Stimulated activated CD4-positive, alpha-beta T cell treated with anti-CD3 and anti-CD28 coated beads, Interleukin-1b, Interleukin-23, amount 100 ng/mL, for 4 hours (primary cell): ENCODE measurements at regions not wholly inside any gene's neighbourhood (a gene's known extent, or its start where the extent isn't known, plus 50 kb on each side); places are given as distances from the start of the nearest gene placed in this dataset.

ENCODE experiments used
- DNase-seq, 2 donors: peaks; one replicate each; pipeline ENCODE4 v3.0.0-alpha.2; 2020; ENCODE audit warnings: low read depth in 2 of 2

DNA sequence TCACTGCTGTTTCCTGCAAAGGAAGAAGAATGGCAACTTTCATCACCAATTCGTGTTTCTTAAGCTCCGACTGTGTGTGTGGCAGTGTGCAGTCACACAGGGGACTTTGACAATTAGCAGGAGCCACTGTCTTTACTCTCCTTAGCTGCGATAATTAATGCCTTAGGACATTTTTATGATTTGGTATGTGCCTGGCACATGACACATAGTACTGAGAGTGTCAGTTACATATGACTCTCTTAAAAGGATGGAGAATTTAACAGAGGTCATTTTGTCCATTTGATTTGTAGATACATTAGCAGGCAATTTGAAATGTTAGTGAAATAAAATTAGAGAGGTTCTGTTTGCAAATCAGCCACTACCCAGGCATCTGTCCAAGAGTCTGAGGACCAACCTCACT lies 128.9 kb upstream of the VEPH1 start:
- no peak for DNase-seq

DNA sequence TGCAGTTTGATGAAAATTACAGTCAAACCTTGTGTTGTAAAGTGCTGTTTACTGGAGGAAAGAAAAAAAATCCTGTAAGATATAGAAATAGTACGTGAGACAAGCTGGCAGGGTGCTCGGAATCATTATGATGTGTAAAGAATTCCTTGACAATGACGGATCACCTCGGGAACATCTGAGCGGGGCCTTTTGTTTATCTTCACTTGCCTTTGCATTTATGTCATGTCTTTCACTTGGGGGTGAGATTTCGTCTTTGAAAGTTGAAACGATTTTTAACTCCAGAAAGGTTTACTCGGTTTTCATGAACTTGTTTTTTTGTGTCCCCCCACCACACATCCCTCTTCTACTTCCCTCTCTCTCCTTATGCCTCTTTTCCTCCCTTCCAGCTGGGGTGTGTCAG lies 128.3 kb upstream of the VEPH1 start:
- no peak for DNase-seq

DNA sequence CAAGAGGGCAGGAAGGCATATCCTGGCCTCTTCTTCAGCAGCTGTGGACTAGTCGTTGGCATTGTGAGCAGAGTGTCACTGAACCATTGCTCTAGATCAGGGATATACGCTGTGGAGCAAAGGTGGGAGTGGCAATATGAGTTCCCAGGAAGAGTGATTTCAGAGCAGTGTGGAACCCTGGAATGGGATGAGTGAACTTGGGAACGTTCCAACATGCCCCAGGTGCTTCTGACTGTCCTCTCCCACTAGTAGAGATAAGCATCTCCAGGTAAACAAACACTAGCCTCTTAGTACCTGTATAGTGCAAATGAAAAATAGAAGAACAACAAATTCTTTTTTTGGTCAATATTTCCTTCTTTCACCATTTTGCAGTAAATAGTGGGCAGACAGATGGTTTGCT lies 123.6 kb upstream of the VEPH1 start:
- DNase-seq: no peak

DNA sequence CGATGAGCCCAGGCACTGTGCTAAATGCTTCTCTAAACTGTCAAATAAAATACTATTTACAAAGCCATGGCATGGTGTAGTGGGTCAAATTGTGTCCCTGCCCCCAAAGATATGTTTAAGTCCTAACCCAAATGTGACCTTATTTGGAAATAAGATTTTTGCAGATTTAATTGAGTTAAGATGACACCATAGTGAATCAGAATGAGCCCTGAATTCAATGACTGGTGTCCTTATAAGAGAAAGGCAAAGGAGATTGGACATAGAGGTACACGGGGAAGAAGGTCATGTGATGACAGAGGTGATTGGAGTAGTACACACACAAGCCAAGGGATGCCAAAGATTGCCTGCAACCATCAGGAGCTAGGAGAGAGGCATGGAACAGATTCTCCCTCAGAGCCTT lies 121.6 kb upstream of the VEPH1 start:
- no peak for DNase-seq

GRCh38 chr3:157618886-157619285 lies 115.7 kb upstream of the VEPH1 start:
- no peak for DNase-seq

DNA sequence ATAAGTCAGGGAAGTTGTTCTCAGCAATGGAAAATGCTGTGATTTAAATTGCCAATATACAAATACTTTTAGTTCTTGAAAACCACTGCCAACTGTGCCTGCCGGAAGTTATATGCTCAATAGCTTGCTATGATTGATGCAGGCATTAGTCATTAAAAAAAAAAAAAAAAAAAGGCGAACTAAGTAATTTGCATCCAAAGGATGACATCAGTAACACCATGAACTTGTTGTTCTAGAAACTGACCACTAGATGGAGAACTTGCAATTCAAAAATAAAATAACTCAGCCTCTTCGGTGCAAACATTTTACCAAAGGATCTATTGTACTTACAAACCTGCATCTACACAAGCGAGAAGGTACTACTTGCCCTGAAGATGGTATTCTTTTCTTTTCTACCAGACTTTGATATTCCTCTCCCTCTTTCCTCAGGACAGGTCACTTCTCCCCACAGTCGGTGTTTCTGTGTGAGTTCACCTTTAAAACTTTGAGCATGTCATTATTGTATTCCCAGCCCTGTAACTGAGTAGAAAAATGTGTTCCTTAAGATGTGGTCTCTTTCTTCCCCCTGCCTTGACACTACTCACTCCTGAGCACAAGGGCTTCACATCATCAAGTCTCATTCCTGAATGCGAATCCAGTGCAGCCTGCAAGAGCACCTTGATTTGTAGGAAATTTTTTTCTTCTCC lies 115.0 kb upstream of the VEPH1 start:
- no peak for DNase-seq

DNA sequence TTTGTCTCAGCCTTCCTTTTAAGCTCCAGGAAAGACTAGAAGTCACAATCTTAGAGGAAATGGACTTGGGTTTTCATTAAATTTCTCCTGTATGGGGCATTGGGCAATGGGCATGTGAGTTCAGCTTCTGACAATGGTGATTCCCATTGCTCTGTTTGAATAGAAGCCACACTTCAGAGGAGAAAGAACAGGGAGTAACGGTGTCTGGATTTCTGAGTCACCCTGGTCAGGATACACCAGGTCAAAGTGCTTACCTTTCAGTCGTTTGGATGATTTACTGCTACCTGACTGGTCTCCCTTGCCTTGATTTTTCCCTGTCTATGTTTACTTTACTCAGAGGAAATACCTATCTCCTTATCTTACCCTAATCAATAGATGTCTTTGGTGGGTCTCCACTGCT lies 111.7 kb upstream of the VEPH1 start:
- no peak for DNase-seq

- DNase-seq: no peak
Observed at GRCh38 chr3:157611536-157612076, 108.4 kb upstream of the VEPH1 start.

DNA sequence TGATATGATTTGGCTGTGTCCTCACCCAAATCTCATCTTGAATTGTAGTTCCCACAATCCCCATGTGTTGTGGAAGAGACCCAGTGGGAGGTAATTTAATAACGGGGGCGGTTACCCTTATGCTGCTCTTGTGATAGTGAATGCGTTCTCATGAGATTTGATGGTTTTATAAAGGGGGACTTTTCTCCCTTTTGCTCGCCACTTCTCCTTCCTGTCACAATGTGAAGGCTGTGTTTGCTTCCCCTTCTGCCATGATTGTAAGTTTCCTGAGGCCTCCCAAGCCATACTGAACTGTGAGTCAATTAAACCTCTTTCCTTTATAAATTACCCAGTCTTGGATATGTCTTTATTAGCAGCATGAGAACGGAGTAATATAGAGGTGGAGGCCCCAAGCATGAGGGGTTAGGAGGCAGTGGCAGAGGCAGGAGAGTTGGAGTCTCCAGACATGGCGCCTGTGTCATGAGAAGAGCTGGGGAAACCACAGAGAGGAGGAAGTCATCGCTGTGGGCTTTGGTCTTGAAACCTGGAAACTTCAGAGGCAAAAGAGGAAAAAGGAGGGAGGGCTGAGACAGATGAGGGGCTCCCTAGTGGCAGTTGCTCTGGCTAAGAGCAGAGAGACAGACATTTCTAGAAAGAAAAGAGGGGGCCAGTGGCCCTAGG lies 107.8 kb upstream of the VEPH1 start:
- no peak for DNase-seq

DNA sequence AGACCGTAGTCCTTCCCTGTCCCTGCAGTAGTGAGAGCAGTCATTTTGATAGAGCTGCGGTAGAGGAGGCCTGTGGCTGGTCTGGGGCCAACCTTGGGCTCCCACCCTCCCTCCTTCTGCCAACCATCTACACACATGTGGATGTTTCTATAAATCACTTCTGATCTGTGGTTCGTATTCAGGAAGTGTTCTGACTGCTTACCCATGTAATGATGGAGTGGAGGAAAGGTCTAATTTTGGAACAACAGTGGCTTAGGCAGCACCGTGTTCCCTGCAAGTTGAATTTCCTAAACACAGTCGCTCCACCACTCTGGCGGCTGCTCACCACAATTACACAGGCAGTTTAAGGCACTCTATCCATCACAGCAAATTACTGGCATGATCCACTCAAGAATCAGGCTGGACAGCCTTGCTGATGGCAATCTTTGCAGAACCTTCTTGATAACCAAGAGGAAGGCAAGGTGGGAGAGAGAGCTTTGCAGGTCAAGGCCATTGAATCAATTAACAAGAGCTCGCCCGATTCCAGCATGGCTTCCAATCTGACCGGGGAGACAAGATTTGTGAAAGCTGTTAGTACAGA lies 104.7 kb upstream of the VEPH1 start:
- DNase-seq: no peak

GRCh38 chr3:157606852-157607197 lies 103.6 kb upstream of the VEPH1 start:
- no peak for DNase-seq

- peak; percentile 45 to 47 for DNase-seq
Observed at GRCh38 chr3:157606011-157606851, 103.0 kb upstream of the VEPH1 start.

DNA sequence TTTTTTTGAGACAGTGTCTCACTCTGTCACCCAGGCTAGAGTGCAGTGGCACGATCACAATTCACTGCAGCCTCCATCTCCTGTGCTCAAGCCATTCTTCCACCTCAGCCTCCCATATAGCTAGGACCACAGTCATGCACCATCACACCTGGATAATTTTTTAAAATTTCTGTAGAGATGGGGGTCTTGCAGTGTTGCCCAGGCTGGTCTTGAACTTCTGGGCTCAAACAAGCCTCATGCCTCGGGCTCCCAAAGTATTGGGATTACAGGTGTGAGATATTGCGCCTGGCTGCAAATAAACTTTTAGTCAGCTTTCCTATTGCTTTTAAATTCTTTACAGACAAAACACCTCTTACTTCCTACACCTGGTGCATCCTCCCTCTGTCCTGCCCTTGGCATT lies 102.1 kb upstream of the VEPH1 start:
- DNase-seq: no peak

- no peak for DNase-seq
Observed at GRCh38 chr3:157602424-157602823, 99.2 kb upstream of the VEPH1 start.

DNA sequence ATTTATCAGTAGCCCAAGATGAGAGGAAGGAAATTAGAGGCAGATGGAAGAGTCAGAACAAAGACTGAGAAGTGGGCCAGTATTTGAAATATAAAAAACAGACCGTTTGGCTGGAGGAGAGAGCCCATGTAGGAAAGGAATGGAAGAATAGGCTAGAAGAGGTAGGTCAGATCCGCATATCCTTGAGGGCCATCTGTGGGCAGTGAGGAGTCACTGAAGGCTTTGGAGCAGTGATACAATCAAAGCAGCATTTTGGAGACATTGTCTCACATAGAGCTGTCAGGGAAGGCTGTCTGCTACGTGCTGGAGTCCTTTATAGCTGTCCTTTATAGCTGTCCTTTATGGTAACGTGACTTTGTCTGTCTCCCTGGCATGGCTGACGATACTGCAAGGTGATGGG lies 92.0 kb upstream of the VEPH1 start:
- no peak for DNase-seq

GRCh38 chr3:157594413-157594812 lies 91.2 kb upstream of the VEPH1 start:
- no peak for DNase-seq

- no peak for DNase-seq
Observed at GRCh38 chr3:157592769-157593168, 89.6 kb upstream of the VEPH1 start.

DNA sequence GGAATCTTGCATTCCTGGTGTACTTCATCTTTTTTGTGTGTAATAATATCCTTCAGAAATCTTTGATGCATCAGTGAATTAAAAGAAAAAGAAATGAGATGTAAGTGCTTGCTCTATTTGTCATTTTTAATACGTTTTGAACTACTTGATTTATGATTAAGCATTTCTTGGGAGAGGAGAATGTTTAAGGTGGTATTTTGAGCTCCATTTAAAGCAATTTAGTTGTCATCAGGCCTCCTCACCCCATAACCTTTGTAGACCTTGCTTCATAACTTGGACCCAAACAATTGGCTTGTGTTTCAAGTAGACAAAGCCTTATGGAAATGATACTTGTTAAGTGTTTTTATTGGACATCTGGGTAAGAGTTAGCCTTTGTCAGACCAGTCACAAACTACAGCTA lies 87.1 kb upstream of the VEPH1 start:
- DNase-seq: no peak

- DNase-seq: no peak
Observed at GRCh38 chr3:157589211-157589610, 86.0 kb upstream of the VEPH1 start.

DNA sequence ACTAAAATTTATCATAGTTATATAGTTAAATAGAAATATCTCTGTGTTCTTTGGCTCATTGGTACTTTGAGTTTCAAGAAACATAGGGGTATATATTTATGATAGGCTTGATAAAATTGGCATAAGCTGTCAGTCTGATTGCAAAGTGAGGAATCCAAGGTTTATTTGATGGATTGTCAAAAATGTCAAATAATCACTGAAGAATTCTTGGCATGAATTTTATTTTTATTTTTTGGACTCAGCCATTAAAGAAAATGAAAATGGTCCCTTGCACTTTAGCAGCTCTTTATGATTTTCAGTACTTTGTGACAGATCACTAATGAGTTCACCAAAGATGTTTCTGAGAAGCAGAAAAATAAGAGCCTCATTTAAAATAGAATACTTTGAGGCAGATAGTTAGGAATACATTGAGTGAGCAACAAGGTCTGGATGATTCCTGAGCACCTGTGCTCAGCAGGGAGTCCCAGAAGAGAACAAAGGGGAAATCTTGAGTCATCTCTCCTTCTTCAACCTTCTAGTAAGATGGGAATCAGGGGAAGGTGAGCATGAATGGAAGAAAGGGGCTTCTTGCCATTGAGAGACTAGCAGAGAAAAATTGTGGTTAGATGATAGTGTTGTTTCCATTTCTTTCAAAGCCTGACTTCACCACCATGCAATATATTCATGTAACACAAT lies 85.3 kb upstream of the VEPH1 start:
- DNase-seq: no peak

GRCh38 chr3:157586293-157586692 lies 83.1 kb upstream of the VEPH1 start:
- DNase-seq: no peak

GRCh38 chr3:157585386-157585785 lies 82.2 kb upstream of the VEPH1 start:
- DNase-seq: no peak
